IMR-90 (cell line): ENCODE measurements at regions not wholly inside any gene's neighbourhood (a gene's known extent, or its start where the extent isn't known, plus 50 kb on each side); places are given as distances from the start of the nearest gene placed in this dataset.

Source experiments
- ATAC-seq: fragments of 200-7000 bp; cut with Tn5 transposase; 2 replicates; pipeline ENCODE4 v1.9.1; 2020; ENCODE audit warnings: low read depth, mild to moderate bottlenecking, moderate library complexity
- BruUV-seq: library from RNA; stranded (reverse); fragments of 400-500 nt; replicated peaks from 2 replicates; lab custom pipeline; 2021; lab: Mats Ljungman, UMichigan
- CTCF ChIA-PET: fragments of 300-600 bp; formaldehyde crosslinking; extraction: SDS; loops from one replicate; lab custom pipeline; 2021; ENCODE audit warnings: antibody characterized with exemption; lab: Yijun Ruan, JAX
- POLR2A ChIA-PET: fragments of 300-600 bp; sonication (Branson Sonifier 250); formaldehyde crosslinking; loops from one replicate; lab custom pipeline; 2022; ENCODE audit warnings: antibody characterized with exemption; ENCODE audit not compliant: unreplicated experiment; lab: Charles Lee
- DNase-seq: peaks from one replicate; pipeline ENCODE4 v3.0.0; 2013
- H2AFZ ChIP-seq: replicated peaks from 2 replicates; pipeline ENCODE3; 2013; ENCODE audit warnings: low read length, mild to moderate bottlenecking; ENCODE audit not compliant: poor library complexity
- H2AK5ac ChIP-seq: 2 replicates; pipeline ENCODE4 v1.6.1; 2013; ENCODE audit warnings: low read depth, low read length, inconsistent platforms
- H2AK9ac ChIP-seq: replicated peaks from 2 replicates; pipeline ENCODE3; 2013; ENCODE audit warnings: mild to moderate bottlenecking, low read depth, low read length, moderate library complexity; ENCODE audit not compliant: poor library complexity
- H2BK120ac ChIP-seq: 2 replicates; pipeline ENCODE4 v1.6.1; 2013; ENCODE audit warnings: low read depth, low read length, inconsistent platforms
- H2BK15ac ChIP-seq: 3 replicates; pipeline ENCODE4 v1.6.1; 2013; ENCODE audit warnings: low read depth, low read length, inconsistent platforms
- H2BK20ac ChIP-seq: 2 replicates; pipeline ENCODE4 v1.6.1; 2013; ENCODE audit warnings: low read depth, mild to moderate bottlenecking, inconsistent platforms, low read length, moderate library complexity
- H2BK5ac ChIP-seq: 2 replicates; pipeline ENCODE4 v1.6.1; 2013; ENCODE audit warnings: mild to moderate bottlenecking, low read depth, low read length, inconsistent platforms; ENCODE audit not compliant: poor library complexity, severe bottlenecking
- H3K14ac ChIP-seq: replicated peaks from 2 replicates; pipeline ENCODE4 v1.6.1; 2013; ENCODE audit warnings: low read depth, low read length, inconsistent platforms
- H3K18ac ChIP-seq: 2 replicates; pipeline ENCODE4 v1.6.1; 2013; ENCODE audit warnings: low read depth, low read length, control low read depth
- H3K23ac ChIP-seq: 2 replicates; pipeline ENCODE4 v1.6.1; 2013; ENCODE audit warnings: low read depth, low read length, inconsistent platforms
- H3K27ac ChIP-seq: 2 replicates; pipeline ENCODE4 v1.5.1; 2013; ENCODE audit warnings: mild to moderate bottlenecking, control low read depth, low read length; ENCODE audit not compliant: insufficient read depth
- H3K27me3 ChIP-seq: 2 replicates; pipeline ENCODE4 v1.6.1; 2013; ENCODE audit warnings: low read length; ENCODE audit not compliant: control insufficient read depth, insufficient read depth
- H3K36me3 ChIP-seq: 2 replicates; pipeline ENCODE4 v1.6.1; 2013; ENCODE audit warnings: low read length, mixed read lengths; ENCODE audit not compliant: control insufficient read depth, insufficient read depth
- H3K4ac ChIP-seq: 2 replicates; pipeline ENCODE4 v1.6.1; 2013; ENCODE audit warnings: low read depth, low read length, inconsistent platforms
- H3K4me1 ChIP-seq: 2 replicates; pipeline ENCODE4 v1.6.1; 2013; ENCODE audit warnings: low read length, mixed read lengths; ENCODE audit not compliant: control insufficient read depth, insufficient read depth
- H3K4me2 ChIP-seq: 2 replicates; pipeline ENCODE4 v1.6.1; 2013; ENCODE audit warnings: low read depth, mild to moderate bottlenecking, control low read depth, low read length, moderate library complexity
- H3K4me3 ChIP-seq: 2 replicates; pipeline ENCODE4 v1.5.1; 2013; ENCODE audit warnings: low read depth, mild to moderate bottlenecking, control low read depth, low read length, moderate library complexity; ENCODE audit not compliant: insufficient read depth
- H3K56ac ChIP-seq: 2 replicates; pipeline ENCODE4 v1.6.1; 2013; ENCODE audit warnings: low read length, inconsistent platforms; ENCODE audit not compliant: insufficient read depth; ENCODE audit errors: extremely low read depth
- H3K79me1 ChIP-seq, 2 experiments: 2 replicates each; pipeline ENCODE4 v1.6.1; 2013; ENCODE audit warnings: low read length in 2 of 2, inconsistent platforms in 1 of 2, low read depth in 1 of 2
- H3K9ac ChIP-seq: 2 replicates; pipeline ENCODE4 v1.6.1; 2013; ENCODE audit warnings: low read depth, low read length, control low read depth
- H3K9me1 ChIP-seq: 2 replicates; pipeline ENCODE4 v1.6.1; 2013; ENCODE audit warnings: low read length, inconsistent platforms; ENCODE audit not compliant: insufficient read depth
- H3K9me3 ChIP-seq: 2 replicates; pipeline ENCODE4 v1.6.1; 2013; ENCODE audit warnings: low read length; ENCODE audit not compliant: control insufficient read depth, insufficient read depth
- H4K20me1 ChIP-seq: 2 replicates; pipeline ENCODE4 v1.6.1; 2013; ENCODE audit warnings: low read length, inconsistent platforms; ENCODE audit not compliant: insufficient read depth
- H4K5ac ChIP-seq: 2 replicates; pipeline ENCODE4 v1.6.1; 2013; ENCODE audit warnings: mild to moderate bottlenecking, low read depth, low read length, control low read depth
- H4K8ac ChIP-seq, 2 experiments: 2 replicates each; pipeline ENCODE4 v1.6.1; 2013; ENCODE audit warnings: low read depth in 2 of 2, low read length in 2 of 2, control low read depth in 1 of 2, inconsistent platforms in 1 of 2
- H4K91ac ChIP-seq: 2 replicates; pipeline ENCODE4 v1.6.1; 2013; ENCODE audit warnings: low read depth, low read length, inconsistent platforms; ENCODE audit not compliant: insufficient read depth
- CEBPB ChIP-seq: IDR thresholded peaks from 2 replicates; pipeline ENCODE4 v1.6.1; 2012; ENCODE audit warnings: low read depth, low read length, improper control_type of control experiment
- FOS ChIP-seq: fragments of 150-350 bp; IDR thresholded peaks from 2 replicates; pipeline ENCODE4 v1.6.1; 2016; ENCODE audit warnings: low read depth, low read length
- MAFK ChIP-seq: IDR thresholded peaks from 2 replicates; pipeline ENCODE4 v1.6.1; 2012; ENCODE audit warnings: low read depth, low read length, improper control_type of control experiment
- MXI1 ChIP-seq: IDR thresholded peaks from 2 replicates; pipeline ENCODE4 v1.6.1; 2012; ENCODE audit warnings: low read depth, mild to moderate bottlenecking, low read length, moderate library complexity, borderline replicate concordance
- RFX5 ChIP-seq: IDR thresholded peaks from 2 replicates; pipeline ENCODE4 v1.8.0; 2012; ENCODE audit warnings: low read depth, mild to moderate bottlenecking, low read length, moderate library complexity
- SMC3 ChIP-seq: fragments of 150-350 bp; IDR thresholded peaks from 2 replicates; pipeline ENCODE4 v1.6.1; 2016; ENCODE audit warnings: low read depth, mild to moderate bottlenecking, antibody characterized with exemption, low read length, moderate library complexity
- WGBS, 2 experiments: methylation state at CpG; one replicate each; pipeline versions ENCODE4 v1.1.5 to v1.1.7; 2013; ENCODE audit warnings: missing lambda C conversion rate in 2 of 2; ENCODE audit not compliant: insufficient read length in 1 of 2; ENCODE audit errors: extremely low coverage in 2 of 2; 5-methylcytosine and 5-hydroxymethylcytosine counted together
- dilution Hi-C: fragments of 300-500 bp; cut with HindIII; formaldehyde crosslinking; loops from one replicate; pipeline ENCODE4 v1.14.3; 2018; ENCODE audit warnings: low sequenced_read_pairs; ENCODE audit not compliant: unreplicated experiment
- in situ Hi-C: fragments of 300-500 bp; cut with MboI; formaldehyde crosslinking; loops from 3 replicates; pipeline ENCODE4 v1.14.3; 2019; ENCODE audit warnings: low sequenced_read_pairs, inconsistent platforms, mixed read lengths
- intact Hi-C: fragments of 100-400 bp; cut with micrococcal nuclease; formaldehyde crosslinking; loops from 2 replicates; pipeline ENCODE4 v1.10.0; 2022

DNA sequence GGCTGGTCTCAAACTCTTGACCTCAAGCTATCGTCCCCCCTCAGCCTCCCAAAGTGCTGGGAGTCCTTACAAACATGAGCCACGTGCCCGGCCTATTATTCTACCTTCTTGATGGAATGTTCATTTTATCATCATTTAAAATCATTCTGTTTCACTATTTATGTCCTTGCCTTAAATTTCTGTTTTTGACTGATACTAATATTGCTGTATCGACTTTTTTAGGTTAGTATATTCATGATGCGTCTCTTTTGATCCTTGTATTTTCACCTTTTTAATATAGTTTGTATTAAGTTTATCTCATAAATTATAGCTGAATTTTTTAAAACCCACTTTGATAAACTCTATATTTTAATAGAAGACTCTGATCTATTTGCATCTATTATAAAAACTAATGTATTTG is 98.4 kb upstream of the STXBP5 start:
- no peak overlapping the region for H2AFZ ChIP-seq
- H3K23ac ChIP-seq = no peak overlapping the region
- H4K8ac ChIP-seq = 0 out of 4 replicates have a peak overlapping the region, but pooled peaks of 1 of the 2 experiments have one; percentile 3
- dilution Hi-C loops = no loop called here
- H2AK9ac ChIP-seq = no peak overlapping the region
- H2BK15ac ChIP-seq = peak overlapping the region; percentile 73; the same call in 1 of the 3 replicates
- H3K4ac ChIP-seq = peak overlapping the region; percentile 33; the same call in 1 of the 2 replicates
- H3K4me2 ChIP-seq = no peak overlapping the region
- H3K4me3 ChIP-seq = no peak overlapping the region
- intact Hi-C loops = loop anchor here (5.0 kb wide), 1 partner anchor 97 kb away; the partner anchor contains the start of gene STXBP5
- WGBS, 2 experiments = no CpG with 5 or more reads among the region's 5 CpGs
- BruUV-seq = no TSS peak
- TF ChIP-seq RFX5 = no peak
- no peak for TF ChIP-seq SMC3
- TF ChIP-seq FOS = no peak
- peak; percentile 45 for TF ChIP-seq MAFK
- no peak for TF ChIP-seq CEBPB
- no peak for TF ChIP-seq MXI1
- peak overlapping the region; percentile 85 for H4K5ac ChIP-seq
- peak overlapping the region; percentile 56; the same call in 1 of the 2 replicates for H2AK5ac ChIP-seq
- H2BK5ac ChIP-seq = peak overlapping the region; percentile 11
- no peak overlapping the region for H4K91ac ChIP-seq
- ATAC-seq = no peak
- POLR2A ChIA-PET = no interaction called here
- H2BK20ac ChIP-seq = peak overlapping the region; percentile 46; the same call in 1 of the 2 replicates
- H3K27me3 ChIP-seq = no peaks in the 10 kb centered on the region
- H3K18ac ChIP-seq = peak overlapping the region; percentile 65
- no peaks in the 10 kb centered on the region for H3K9me1 ChIP-seq
- H3K36me3 ChIP-seq = no peaks in the 10 kb centered on the region
- DNase-seq = no peak
- peaks cover 1% of the 10 kb centered on the region; the same call in 1 of the 2 replicates for H3K4me1 ChIP-seq
- H3K79me1 ChIP-seq = no peaks in the 10 kb centered on the region
- H3K14ac ChIP-seq = no peak overlapping the region
- CTCF ChIA-PET = no interaction called here
- H3K9ac ChIP-seq = no peak overlapping the region
- H3K9me3 ChIP-seq = no peaks in the 10 kb centered on the region
- in situ Hi-C loops = no loop called here
- H4K20me1 ChIP-seq = no peaks in the 10 kb centered on the region
- peak overlapping the region; percentile 49; the same call in 1 of the 2 replicates for H3K27ac ChIP-seq
- peak overlapping the region; percentile 47; the same call in 1 of the 2 replicates for H2BK120ac ChIP-seq
- no peak overlapping the region for H3K56ac ChIP-seq
